SK-N-MC (cell line): ENCODE measurements at regions not wholly inside any gene's neighbourhood (a gene's known extent, or its start where the extent isn't known, plus 50 kb on each side); places are given as distances from the start of the nearest gene placed in this dataset.

Experiments used
- EZH2 ChIP-seq: fragments of 200-600 bp; sonication (generic); IDR thresholded peaks from one replicate; pipeline ENCODE4 v1.6.1; 2017; ENCODE audit warnings: antibody characterized with exemption
- POLR2AphosphoS5 ChIP-seq: IDR thresholded peaks from 2 replicates; pipeline ENCODE4 v1.6.1; 2012; ENCODE audit warnings: mild to moderate bottlenecking, low read depth, low read length, borderline replicate concordance

GRCh38 chr3:70507486-70507885, 195.0 kb upstream of the MDFIC2 start:
- TF ChIP-seq POLR2AphosphoS5 (no peak), EZH2 (no peak)
